CD4-positive, alpha-beta T cell treated with Interleukin-21 for 1 hour (primary cell): ENCODE measurements at regions not wholly inside any gene's neighbourhood (a gene's known extent, or its start where the extent isn't known, plus 50 kb on each side); places are given as distances from the start of the nearest gene placed in this dataset.
A peak's percentile ranks its signal among the peaks of the same experiment; 100 is the strongest.

Source experiments
- DNase-seq: peaks from one replicate; pipeline ENCODE4 v3.0.0-alpha.2; 2020

- DNase-seq = no peak
These were observed 197.4 kb upstream of the MAP3K1 start for GRCh38 chr5:56617998-56618397.

- DNase-seq = no peak
These were observed 198.7 kb upstream of the MAP3K1 start for GRCh38 chr5:56616454-56617160.

GRCh38 chr5:56615361-56616153 is 199.8 kb upstream of the MAP3K1 start:
- DNase-seq = no peak

- DNase-seq = peak; percentile 60
These were observed 202.6 kb upstream of the MAP3K1 start for GRCh38 chr5:56612759-56613158.

- DNase-seq = no peak
These were observed 203.0 kb upstream of the MAP3K1 start for GRCh38 chr5:56612353-56612752.

- peak; percentile 35 for DNase-seq
These were observed 205.2 kb upstream of the MAP3K1 start for GRCh38 chr5:56610093-56610698.

- DNase-seq = no peak
These were observed 207.0 kb upstream of the MAP3K1 start for GRCh38 chr5:56608217-56608925.

- DNase-seq = no peak
These were observed 207.8 kb upstream of the MAP3K1 start for GRCh38 chr5:56607551-56607950.

GRCh38 chr5:56607074-56607473 is 208.3 kb upstream of the MAP3K1 start:
- no peak for DNase-seq

- no peak for DNase-seq
These were observed 209.2 kb upstream of the MAP3K1 start for GRCh38 chr5:56606192-56606591.

GRCh38 chr5:56605231-56605630 is 210.1 kb upstream of the MAP3K1 start:
- DNase-seq = no peak

GRCh38 chr5:56601641-56602071 is 213.7 kb upstream of the MAP3K1 start:
- no peak for DNase-seq

- no peak for DNase-seq
These were observed 216.4 kb upstream of the MAP3K1 start for GRCh38 chr5:56598941-56599340.

GRCh38 chr5:56596155-56596554 is 219.2 kb upstream of the MAP3K1 start:
- no peak for DNase-seq

GRCh38 chr5:56595566-56595965 is 219.8 kb upstream of the MAP3K1 start:
- DNase-seq = no peak

GRCh38 chr5:56594792-56595191 is 220.6 kb upstream of the MAP3K1 start:
- no peak for DNase-seq

- no peak for DNase-seq
These were observed 224.3 kb upstream of the MAP3K1 start for GRCh38 chr5:56591081-56591480.

- DNase-seq = no peak
These were observed 225.9 kb upstream of the MAP3K1 start for GRCh38 chr5:56589481-56589860.

GRCh38 chr5:56588636-56589480 is 226.5 kb upstream of the MAP3K1 start:
- peak; percentile 87 for DNase-seq

GRCh38 chr5:56588131-56588487 is 227.2 kb upstream of the MAP3K1 start:
- DNase-seq = no peak

GRCh38 chr5:56587381-56588130 is 227.8 kb upstream of the MAP3K1 start:
- peak; percentile 53 for DNase-seq
